ENCODE measurements at regions not wholly inside any gene's neighbourhood (a gene's known extent, or its start where the extent isn't known, plus 50 kb on each side); places are given as distances from the start of the nearest gene placed in this dataset.

GRCh38 chr13:64538711-64539110 is 2691.4 kb downstream of the PCDH9 start:
- CTCF ChIA-PET: interaction anchor here (1.2 kb wide), 1 partner anchor 9 kb away, joined by 3 read pairs; no protein-coding TSS in a partner anchor
- no peaks in the 10 kb centered on the region for H3K36me3 ChIP-seq (ENCODE audit: control insufficient read depth in 4 of 4, insufficient read depth in 4 of 4, low read length in 3 of 4)
- H3K4me1 ChIP-seq (ENCODE audit: control extremely low read depth in 1 of 4, control insufficient read depth in 4 of 4, insufficient read depth in 4 of 4, low read length in 3 of 4): no peaks in the 10 kb centered on the region

GRCh38 chr13:64534302-64534701 is 2695.8 kb downstream of the PCDH9 start:
- ChIA-PET CTCF (interaction anchor here (0.6 kb wide), 1 partner anchor 9 kb away, joined by 3 read pairs; no protein-coding TSS in a partner anchor), POLR2A (no interaction called here)
- Histone ChIP-seq H3K4me1 (ENCODE audit: control extremely low read depth in 1 of 4, control insufficient read depth in 4 of 4, insufficient read depth in 4 of 4, low read length in 3 of 4) (no peaks in the 10 kb centered on the region), H3K27me3 (replicated peaks in 2 of 5; ENCODE audit: control insufficient read depth in 4 of 5, insufficient read depth in 5 of 5, low read length in 4 of 5) (no peaks in the 10 kb centered on the region), H3K4me3 (ENCODE audit: control insufficient read depth in 1 of 7, extremely low read depth in 1 of 7, insufficient read depth in 4 of 7, low read depth in 2 of 7, low read length in 6 of 7) (no peak overlapping the region), H3K36me3 (ENCODE audit: control insufficient read depth in 4 of 4, insufficient read depth in 4 of 4, low read length in 3 of 4) (no peaks in the 10 kb centered on the region), H3K27ac (ENCODE audit: insufficient read depth in 1 of 2, low read depth in 1 of 2, low read length in 2 of 2, poor library complexity in 1 of 2, severe bottlenecking in 2 of 2) (no peak overlapping the region), H3K9me3 (ENCODE audit: control extremely low read depth in 1 of 5, control insufficient read depth in 4 of 5, insufficient read depth in 2 of 5, low read depth in 1 of 5, low read length in 4 of 5) (peaks cover 0 to 5% (median 0%) of the 10 kb centered on the region in 5 experiments)
- 100% methylated on average over 1 of the region's 2 CpGs for WGBS (ENCODE audit: insufficient coverage)
- DNase-seq: no peak

More at GRCh38 chr13:64538711-64539110, 2691.4 kb downstream of the PCDH9 start:
- Histone ChIP-seq H3K4me3 (ENCODE audit: control insufficient read depth in 1 of 7, extremely low read depth in 1 of 7, insufficient read depth in 4 of 7, low read depth in 2 of 7, low read length in 6 of 7) (no peak overlapping the region), H3K27ac (ENCODE audit: insufficient read depth in 1 of 2, low read depth in 1 of 2, low read length in 2 of 2, poor library complexity in 1 of 2, severe bottlenecking in 2 of 2) (no peak overlapping the region), H3K27me3 (replicated peaks in 2 of 5; ENCODE audit: control insufficient read depth in 4 of 5, insufficient read depth in 5 of 5, low read length in 4 of 5) (no peaks in the 10 kb centered on the region), H3K9me3 (ENCODE audit: control extremely low read depth in 1 of 5, control insufficient read depth in 4 of 5, insufficient read depth in 2 of 5, low read depth in 1 of 5, low read length in 4 of 5) (no peaks in the 10 kb centered on the region)
- POLR2A ChIA-PET: no interaction called here
- DNase-seq: no peak
- WGBS (ENCODE audit: insufficient coverage): no CpG with 5 or more reads among the region's 2 CpGs

- no peak for DNase-seq
- H3K4me3 ChIP-seq (ENCODE audit: control insufficient read depth in 1 of 7, extremely low read depth in 1 of 7, insufficient read depth in 4 of 7, low read depth in 2 of 7, low read length in 6 of 7): no peak overlapping the region
- H3K9me3 ChIP-seq (ENCODE audit: control extremely low read depth in 1 of 5, control insufficient read depth in 4 of 5, insufficient read depth in 2 of 5, low read depth in 1 of 5, low read length in 4 of 5): peaks cover 0 to 5% (median 0%) of the 10 kb centered on the region in 5 experiments
- H3K27me3 ChIP-seq (replicated peaks in 2 of 5; ENCODE audit: control insufficient read depth in 4 of 5, insufficient read depth in 5 of 5, low read length in 4 of 5): no peaks in the 10 kb centered on the region
- WGBS (ENCODE audit: insufficient coverage): no CpG with 5 or more reads among the region's 4 CpGs
- no peak overlapping the region for H3K27ac ChIP-seq (ENCODE audit: insufficient read depth in 1 of 2, low read depth in 1 of 2, low read length in 2 of 2, poor library complexity in 1 of 2, severe bottlenecking in 2 of 2)
- H3K36me3 ChIP-seq (ENCODE audit: control insufficient read depth in 4 of 4, insufficient read depth in 4 of 4, low read length in 3 of 4): no peaks in the 10 kb centered on the region
- ChIA-PET CTCF (interaction anchor here (1.3 kb wide), 1 partner anchor 1107 kb away, joined by 5 read pairs; no protein-coding TSS in a partner anchor), POLR2A (no interaction called here)
- no peaks in the 10 kb centered on the region for H3K4me1 ChIP-seq (ENCODE audit: control extremely low read depth in 1 of 4, control insufficient read depth in 4 of 4, insufficient read depth in 4 of 4, low read length in 3 of 4)
These were observed 2698.7 kb downstream of the PCDH9 start for GRCh38 chr13:64531400-64531799.

GRCh38 chr13:64529874-64530485 is 2700.2 kb downstream of the PCDH9 start:
- no peaks in the 10 kb centered on the region for H3K36me3 ChIP-seq (ENCODE audit: control insufficient read depth in 4 of 4, insufficient read depth in 4 of 4, low read length in 3 of 4)
- WGBS (ENCODE audit: insufficient coverage): 77% methylated on average over 2 of the region's 2 CpGs
- no peaks in the 10 kb centered on the region for H3K4me1 ChIP-seq (ENCODE audit: control extremely low read depth in 1 of 4, control insufficient read depth in 4 of 4, insufficient read depth in 4 of 4, low read length in 3 of 4)
- no peak overlapping the region for H3K4me3 ChIP-seq (ENCODE audit: control insufficient read depth in 1 of 7, extremely low read depth in 1 of 7, insufficient read depth in 4 of 7, low read depth in 2 of 7, low read length in 6 of 7)
- CTCF ChIA-PET: interaction anchor here (1.0 to 1.3 kb wide), 2 partner anchors 9 to 1108 kb away, joined by 3 to 5 read pairs; no protein-coding TSS in a partner anchor
- no peak overlapping the region for H3K27ac ChIP-seq (ENCODE audit: insufficient read depth in 1 of 2, low read depth in 1 of 2, low read length in 2 of 2, poor library complexity in 1 of 2, severe bottlenecking in 2 of 2)
- peak; percentile 16 to 41 (median 28) for DNase-seq
- no peaks in the 10 kb centered on the region for H3K27me3 ChIP-seq (replicated peaks in 2 of 5; ENCODE audit: control insufficient read depth in 4 of 5, insufficient read depth in 5 of 5, low read length in 4 of 5)
- POLR2A ChIA-PET: no interaction called here
- peaks cover 0 to 5% (median 0%) of the 10 kb centered on the region in 5 experiments for H3K9me3 ChIP-seq (ENCODE audit: control extremely low read depth in 1 of 5, control insufficient read depth in 4 of 5, insufficient read depth in 2 of 5, low read depth in 1 of 5, low read length in 4 of 5)

- ChIA-PET CTCF (no interaction called here), POLR2A (no interaction called here)
- no peak overlapping the region for H3K4me3 ChIP-seq (ENCODE audit: control insufficient read depth in 1 of 7, extremely low read depth in 1 of 7, insufficient read depth in 4 of 7, low read depth in 2 of 7, low read length in 6 of 7)
- H3K27me3 ChIP-seq (replicated peaks in 2 of 5; ENCODE audit: control insufficient read depth in 4 of 5, insufficient read depth in 5 of 5, low read length in 4 of 5): no peaks in the 10 kb centered on the region
- no peaks in the 10 kb centered on the region for H3K4me1 ChIP-seq (ENCODE audit: control extremely low read depth in 1 of 4, control insufficient read depth in 4 of 4, insufficient read depth in 4 of 4, low read length in 3 of 4)
- no peaks in the 10 kb centered on the region for H3K36me3 ChIP-seq (ENCODE audit: control insufficient read depth in 4 of 4, insufficient read depth in 4 of 4, low read length in 3 of 4)
- WGBS (ENCODE audit: insufficient coverage): 100% methylated on average over 1 of the region's 1 CpG
- H3K27ac ChIP-seq (ENCODE audit: insufficient read depth in 1 of 2, low read depth in 1 of 2, low read length in 2 of 2, poor library complexity in 1 of 2, severe bottlenecking in 2 of 2): no peak overlapping the region
- DNase-seq: no peak
- peaks cover 0 to 5% (median 0%) of the 10 kb centered on the region in 5 experiments for H3K9me3 ChIP-seq (ENCODE audit: control extremely low read depth in 1 of 5, control insufficient read depth in 4 of 5, insufficient read depth in 2 of 5, low read depth in 1 of 5, low read length in 4 of 5)
These were observed 2701.3 kb downstream of the PCDH9 start for GRCh38 chr13:64528838-64529237.

- WGBS (ENCODE audit: insufficient coverage): 100% methylated on average over 1 of the region's 2 CpGs
- CTCF ChIA-PET: no interaction called here
- POLR2A ChIA-PET: no interaction called here
These were observed 2702.6 kb downstream of the PCDH9 start for GRCh38 chr13:64527561-64527960.

GRCh38 chr13:64525687-64526086 is 2704.4 kb downstream of the PCDH9 start:
- Histone ChIP-seq H3K4me3 (ENCODE audit: control insufficient read depth in 1 of 7, extremely low read depth in 1 of 7, insufficient read depth in 4 of 7, low read depth in 2 of 7, low read length in 6 of 7) (no peak overlapping the region), H3K9me3 (ENCODE audit: control extremely low read depth in 1 of 5, control insufficient read depth in 4 of 5, insufficient read depth in 2 of 5, low read depth in 1 of 5, low read length in 4 of 5) (peaks cover 0 to 5% (median 0%) of the 10 kb centered on the region in 5 experiments), H3K27ac (ENCODE audit: insufficient read depth in 1 of 2, low read depth in 1 of 2, low read length in 2 of 2, poor library complexity in 1 of 2, severe bottlenecking in 2 of 2) (no peak overlapping the region), H3K27me3 (replicated peaks in 2 of 5; ENCODE audit: control insufficient read depth in 4 of 5, insufficient read depth in 5 of 5, low read length in 4 of 5) (no peaks in the 10 kb centered on the region), H3K4me1 (ENCODE audit: control extremely low read depth in 1 of 4, control insufficient read depth in 4 of 4, insufficient read depth in 4 of 4, low read length in 3 of 4) (no peaks in the 10 kb centered on the region), H3K36me3 (ENCODE audit: control insufficient read depth in 4 of 4, insufficient read depth in 4 of 4, low read length in 3 of 4) (no peaks in the 10 kb centered on the region)
- 97% methylated on average over 14 of the region's 15 CpGs for WGBS (ENCODE audit: insufficient coverage)
- no peak for DNase-seq
- ChIA-PET CTCF (interaction anchor here (1.1 kb wide), 1 partner anchor 9 kb away, joined by 3 read pairs; no protein-coding TSS in a partner anchor), POLR2A (no interaction called here)

More at GRCh38 chr13:64527561-64527960, 2702.6 kb downstream of the PCDH9 start:
- H3K36me3 ChIP-seq (ENCODE audit: control insufficient read depth in 4 of 4, insufficient read depth in 4 of 4, low read length in 3 of 4): no peaks in the 10 kb centered on the region
- no peak overlapping the region for H3K27ac ChIP-seq (ENCODE audit: insufficient read depth in 1 of 2, low read depth in 1 of 2, low read length in 2 of 2, poor library complexity in 1 of 2, severe bottlenecking in 2 of 2)
- no peak overlapping the region for H3K4me3 ChIP-seq (ENCODE audit: control insufficient read depth in 1 of 7, extremely low read depth in 1 of 7, insufficient read depth in 4 of 7, low read depth in 2 of 7, low read length in 6 of 7)
- H3K27me3 ChIP-seq (replicated peaks in 2 of 5; ENCODE audit: control insufficient read depth in 4 of 5, insufficient read depth in 5 of 5, low read length in 4 of 5): no peaks in the 10 kb centered on the region
- no peaks in the 10 kb centered on the region for H3K4me1 ChIP-seq (ENCODE audit: control extremely low read depth in 1 of 4, control insufficient read depth in 4 of 4, insufficient read depth in 4 of 4, low read length in 3 of 4)
- no peak for DNase-seq
- H3K9me3 ChIP-seq (ENCODE audit: control extremely low read depth in 1 of 5, control insufficient read depth in 4 of 5, insufficient read depth in 2 of 5, low read depth in 1 of 5, low read length in 4 of 5): peaks cover 0 to 7% (median 0%) of the 10 kb centered on the region in 5 experiments
